K562 (cell line): ENCODE measurements at regions not wholly inside any gene's neighbourhood (a gene's known extent, or its start where the extent isn't known, plus 50 kb on each side); places are given as distances from the start of the nearest gene placed in this dataset.

Source experiments
- ATAC-seq: fragments of 200-7000 bp; cut with Tn5 transposase; 3 replicates; pipeline ENCODE4 v1.9.1; 2020; ENCODE audit warnings: moderate library complexity
- BruUV-seq: library from RNA; stranded (reverse); fragments of 400-500 nt; replicated peaks from 2 replicates; lab custom pipeline; 2021; lab: Mats Ljungman, UMichigan
- CTCF ChIA-PET: fragments of 300-600 bp; formaldehyde crosslinking; extraction: SDS; loops from one replicate; lab custom pipeline; 2021; ENCODE audit warnings: low intra/inter-chr PET ratio; lab: Yijun Ruan, JAX
- POLR2A ChIA-PET: fragments of 300-600, 350-650 bp; sonication (Branson Sonifier 250); formaldehyde crosslinking; extraction: SDS; loops from one replicate; lab custom pipeline; 2021; ENCODE audit warnings: antibody characterized with exemption, inconsistent platforms; lab: Yijun Ruan, JAX
- DNase-seq, 4 experiments: peaks; one replicate each; pipeline versions ENCODE4 v3.0.0 to v3.0.0-alpha.2; 2011 to 2018; ENCODE audit warnings: low spot score in 3 of 4, mixed read lengths in 3 of 4; ENCODE audit errors: extremely low read depth in 1 of 4
- FAIRE-seq: peaks from 2 replicates; lab custom pipeline; 2011; peaks lifted over from hg19 to GRCh38; lab: Jason Lieb, UNC
- H2AFZ ChIP-seq: 2 replicates; pipeline ENCODE4 v1.6.0; 2011; ENCODE audit warnings: low read depth, low read length, control low read depth, inconsistent platforms
- H3K27ac ChIP-seq: fragments of 200-600 bp; 3 replicates; pipeline ENCODE4 v1.8.0; 2011; ENCODE audit warnings: low read depth, mild to moderate bottlenecking, control low read depth, inconsistent platforms, low read length, moderate library complexity, mixed read lengths; ENCODE audit errors: extremely low read depth
- H3K27me3 ChIP-seq, 2 experiments: fragments of 300-600 bp in 1 of 2; 2 replicates in 1 of 2; 3 replicates in 1 of 2; pipeline versions ENCODE4 v1.6.0 to v1.8.0; 2011; ENCODE audit warnings: inconsistent platforms in 2 of 2, low read length in 2 of 2, mild to moderate bottlenecking in 1 of 2, mixed read lengths in 1 of 2, moderate library complexity in 1 of 2; ENCODE audit not compliant: control insufficient read depth in 2 of 2, insufficient read depth in 2 of 2
- H3K36me3 ChIP-seq: fragments of 300-600 bp; 3 replicates; pipeline ENCODE4 v1.8.0; 2011; ENCODE audit warnings: mild to moderate bottlenecking, low read length, inconsistent platforms; ENCODE audit not compliant: control insufficient read depth, insufficient read depth
- H3K4me1 ChIP-seq, 2 experiments: fragments of 200-600 bp in 1 of 2; replicated peaks in 1 of 2; 2 replicates in 1 of 2; 3 replicates in 1 of 2; pipeline versions ENCODE4 v1.5.1 to v1.8.0; 2011; ENCODE audit warnings: inconsistent platforms in 2 of 2, low read length in 2 of 2, mild to moderate bottlenecking in 1 of 2, mixed read lengths in 1 of 2, moderate library complexity in 1 of 2; ENCODE audit not compliant: control insufficient read depth in 2 of 2, insufficient read depth in 2 of 2
- H3K4me2 ChIP-seq: 2 replicates; pipeline ENCODE4 v1.6.1; 2011; ENCODE audit warnings: low read length, control low read depth, inconsistent platforms, mixed read lengths; ENCODE audit not compliant: insufficient read depth
- H3K4me3 ChIP-seq: fragments of 200-600 bp; sonication (generic), shearing (Covaris generic); 2 replicates; pipeline ENCODE4 v1.5.1; 2016; ENCODE audit warnings: control low read depth, inconsistent platforms
- H3K79me2 ChIP-seq: fragments of 200-600 bp; 3 replicates; pipeline ENCODE4 v1.8.0; 2011; ENCODE audit warnings: low read length, inconsistent platforms; ENCODE audit not compliant: control insufficient read depth, insufficient read depth
- H3K9ac ChIP-seq, 2 experiments: 2 replicates each; pipeline versions ENCODE4 v1.6.0 to v1.6.1; 2011; ENCODE audit warnings: low read depth in 2 of 2, low read length in 2 of 2, control low read depth in 1 of 2, inconsistent platforms in 1 of 2, mild to moderate bottlenecking in 1 of 2, mixed read lengths in 1 of 2; ENCODE audit not compliant: insufficient read depth in 1 of 2
- H3K9me1 ChIP-seq: one replicate; pipeline ENCODE4 v1.6.0; 2011; ENCODE audit warnings: inconsistent platforms, mild to moderate bottlenecking, low read length, moderate library complexity; ENCODE audit not compliant: control insufficient read depth, insufficient read depth
- H3K9me3 ChIP-seq: replicated peaks from 2 replicates; pipeline ENCODE4 v1.5.1; 2011; ENCODE audit warnings: low read depth, low read length, inconsistent platforms; ENCODE audit not compliant: control insufficient read depth, insufficient read depth
- H4K20me1 ChIP-seq: replicated peaks from 2 replicates; pipeline ENCODE4 v1.6.1; 2011; ENCODE audit warnings: low read length, inconsistent platforms, mixed read lengths; ENCODE audit not compliant: control insufficient read depth, insufficient read depth
- AFF4 ChIP-seq: sonication (generic); formaldehyde crosslinking; IDR thresholded peaks from 2 replicates; pipeline ENCODE4 v1.8.0; 2023; ENCODE audit warnings: mild to moderate bottlenecking, missing genetic modification reagents
- CSDE1 ChIP-seq, 2 experiments: fragments of 450-650 bp; IDR thresholded peaks; 2 replicates each; pipeline ENCODE4 v1.6.1; 2016; ENCODE audit warnings: mild to moderate bottlenecking in 1 of 2
- GTF2B ChIP-seq: IDR thresholded peaks from 2 replicates; pipeline ENCODE4 v1.6.1; 2011; ENCODE audit not compliant: insufficient read length; ENCODE audit errors: extremely low read depth
- SAP30 ChIP-seq: fragments of 200-600 bp; sonication (generic); IDR thresholded peaks from 2 replicates; pipeline ENCODE4 v1.6.1; 2012; ENCODE audit warnings: borderline replicate concordance, low read depth, mild to moderate bottlenecking, moderate library complexity, low read length, control low read depth, inconsistent platforms; ENCODE audit not compliant: insufficient read depth, poor library complexity, severe bottlenecking
- ZC3H8 ChIP-seq: fragments of 450-650 bp; IDR thresholded peaks from 2 replicates; pipeline ENCODE4 v1.6.1; 2017
- ZNF140 ChIP-seq: fragments of 250-450 bp; sonication (Bioruptor Pico); IDR thresholded peaks from 2 replicates; pipeline ENCODE4 v1.8.0; 2021; ENCODE audit warnings: moderate library complexity, mild to moderate bottlenecking, inconsistent platforms
- WGBS: fragments of 100-300 bp; shearing (Covaris generic); methylation state at CpG from one replicate; pipeline ENCODE4 v1.1.6; 2016; ENCODE audit warnings: low coverage, mixed read lengths; ENCODE audit not compliant: insufficient coverage; ENCODE audit errors: missing lambda C conversion rate; 5-methylcytosine and 5-hydroxymethylcytosine counted together
- in situ Hi-C: fragments of 300-500 bp; cut with MboI; formaldehyde crosslinking; loops from 4 replicates; pipeline ENCODE4 v1.15.0; 2018; ENCODE audit warnings: inconsistent platforms, mixed read lengths
- intact Hi-C: fragments of 100-400 bp; cut with micrococcal nuclease; formaldehyde crosslinking; loops from 2 replicates; pipeline ENCODE4 v1.14.2; 2022
- TF ChIP-seq, protein P1 (sequence below): fragments of 250-450 bp; sonication (Bioruptor Pico); IDR thresholded peaks from 2 replicates; pipeline ENCODE4 v1.4.0; 2020; ENCODE audit warnings: borderline replicate concordance
- TF ChIP-seq, protein P2 (sequence below), 3 experiments: IDR thresholded peaks in 2 of 3; conservative IDR thresholded peaks in 1 of 3; 2 replicates each; pipeline ENCODE4 v1.5.1; 2011 to 2012; ENCODE audit warnings: low read length in 3 of 3, mild to moderate bottlenecking in 3 of 3, control low read depth in 2 of 3, improper control_type of control experiment in 1 of 3, inconsistent platforms in 1 of 3, low read depth in 1 of 3, mixed read lengths in 1 of 3, moderate library complexity in 1 of 3; ENCODE audit not compliant: insufficient read depth in 2 of 3
- TF ChIP-seq, protein P3 (sequence below): fragments of 150-350 bp; IDR thresholded peaks from 2 replicates; pipeline ENCODE4 v1.6.1; 2014; ENCODE audit warnings: low read depth, mild to moderate bottlenecking, low read length, borderline replicate concordance
- TF ChIP-seq, protein P4 (sequence below): fragments of 250-450 bp; sonication (Bioruptor Pico); IDR thresholded peaks from 2 replicates; pipeline ENCODE4 v1.6.1; 2021; ENCODE audit warnings: mild to moderate bottlenecking

GRCh38 chr5:161765611-161766010 lies 80.1 kb downstream of the GABRA6 start:
- no peaks in the 10 kb centered on the region for H3K27me3 ChIP-seq
- no peak for DNase-seq
- POLR2A ChIA-PET, result no interaction called here
- no peak overlapping the region for H3K27ac ChIP-seq
- intact Hi-C loops (no loop called here), in situ Hi-C loops (no loop called here)
- CTCF ChIA-PET, result no interaction called here
- H3K4me1 ChIP-seq, result no peaks in the 10 kb centered on the region
- no peak for FAIRE-seq
- H3K79me2 ChIP-seq, result no peaks in the 10 kb centered on the region
- H3K4me3 ChIP-seq, result no peak overlapping the region
- H3K36me3 ChIP-seq, result no peaks in the 10 kb centered on the region
- H4K20me1 ChIP-seq, result no peaks in the 10 kb centered on the region
- no peaks in the 10 kb centered on the region for H3K9me3 ChIP-seq
- no peak overlapping the region for H3K9ac ChIP-seq
- WGBS, result 3% methylated on average over 2 of the region's 2 CpGs
- H3K9me1 ChIP-seq, result no peaks in the 10 kb centered on the region
- no peak overlapping the region for H2AFZ ChIP-seq
- no TSS peak for BruUV-seq
- no peak overlapping the region for H3K4me2 ChIP-seq
- ATAC-seq, result no peak
- TF ChIP-seq, protein P1, sequence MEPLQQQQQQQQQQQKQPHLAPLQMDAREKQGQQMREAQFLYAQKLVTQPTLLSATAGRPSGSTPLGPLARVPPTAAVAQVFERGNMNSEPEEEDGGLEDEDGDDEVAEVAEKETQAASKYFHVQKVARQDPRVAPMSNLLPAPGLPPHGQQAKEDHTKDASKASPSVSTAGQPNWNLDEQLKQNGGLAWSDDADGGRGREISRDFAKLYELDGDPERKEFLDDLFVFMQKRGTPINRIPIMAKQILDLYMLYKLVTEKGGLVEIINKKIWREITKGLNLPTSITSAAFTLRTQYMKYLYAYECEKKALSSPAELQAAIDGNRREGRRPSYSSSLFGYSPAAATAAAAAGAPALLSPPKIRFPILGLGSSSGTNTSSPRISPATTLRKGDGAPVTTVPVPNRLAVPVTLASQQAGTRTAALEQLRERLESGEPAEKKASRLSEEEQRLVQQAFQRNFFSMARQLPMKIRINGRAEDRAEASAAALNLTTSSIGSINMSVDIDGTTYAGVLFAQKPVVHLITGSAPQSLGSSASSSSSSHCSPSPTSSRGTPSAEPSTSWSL, result no peak
- TF ChIP-seq AFF4 (CRISPR knock-in tag) (no peak), ZC3H8 (no peak), SAP30 (no peak), GTF2B (no peak), CSDE1 (IDR thresholded peaks at IDR 0.05) (no peak), ZNF140 (CRISPR knock-in tag) (no peak)
- TF ChIP-seq, protein P2, sequence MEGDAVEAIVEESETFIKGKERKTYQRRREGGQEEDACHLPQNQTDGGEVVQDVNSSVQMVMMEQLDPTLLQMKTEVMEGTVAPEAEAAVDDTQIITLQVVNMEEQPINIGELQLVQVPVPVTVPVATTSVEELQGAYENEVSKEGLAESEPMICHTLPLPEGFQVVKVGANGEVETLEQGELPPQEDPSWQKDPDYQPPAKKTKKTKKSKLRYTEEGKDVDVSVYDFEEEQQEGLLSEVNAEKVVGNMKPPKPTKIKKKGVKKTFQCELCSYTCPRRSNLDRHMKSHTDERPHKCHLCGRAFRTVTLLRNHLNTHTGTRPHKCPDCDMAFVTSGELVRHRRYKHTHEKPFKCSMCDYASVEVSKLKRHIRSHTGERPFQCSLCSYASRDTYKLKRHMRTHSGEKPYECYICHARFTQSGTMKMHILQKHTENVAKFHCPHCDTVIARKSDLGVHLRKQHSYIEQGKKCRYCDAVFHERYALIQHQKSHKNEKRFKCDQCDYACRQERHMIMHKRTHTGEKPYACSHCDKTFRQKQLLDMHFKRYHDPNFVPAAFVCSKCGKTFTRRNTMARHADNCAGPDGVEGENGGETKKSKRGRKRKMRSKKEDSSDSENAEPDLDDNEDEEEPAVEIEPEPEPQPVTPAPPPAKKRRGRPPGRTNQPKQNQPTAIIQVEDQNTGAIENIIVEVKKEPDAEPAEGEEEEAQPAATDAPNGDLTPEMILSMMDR (IDR thresholded peaks at IDR 0.05 in 2 of 3, conservative IDR thresholded peaks at IDR 0.05 in 1 of 3; ENCODE audit: insufficient read depth in 2 of 3, low read depth in 1 of 3, low read length in 3 of 3), result no peak
- TF ChIP-seq, protein P3, sequence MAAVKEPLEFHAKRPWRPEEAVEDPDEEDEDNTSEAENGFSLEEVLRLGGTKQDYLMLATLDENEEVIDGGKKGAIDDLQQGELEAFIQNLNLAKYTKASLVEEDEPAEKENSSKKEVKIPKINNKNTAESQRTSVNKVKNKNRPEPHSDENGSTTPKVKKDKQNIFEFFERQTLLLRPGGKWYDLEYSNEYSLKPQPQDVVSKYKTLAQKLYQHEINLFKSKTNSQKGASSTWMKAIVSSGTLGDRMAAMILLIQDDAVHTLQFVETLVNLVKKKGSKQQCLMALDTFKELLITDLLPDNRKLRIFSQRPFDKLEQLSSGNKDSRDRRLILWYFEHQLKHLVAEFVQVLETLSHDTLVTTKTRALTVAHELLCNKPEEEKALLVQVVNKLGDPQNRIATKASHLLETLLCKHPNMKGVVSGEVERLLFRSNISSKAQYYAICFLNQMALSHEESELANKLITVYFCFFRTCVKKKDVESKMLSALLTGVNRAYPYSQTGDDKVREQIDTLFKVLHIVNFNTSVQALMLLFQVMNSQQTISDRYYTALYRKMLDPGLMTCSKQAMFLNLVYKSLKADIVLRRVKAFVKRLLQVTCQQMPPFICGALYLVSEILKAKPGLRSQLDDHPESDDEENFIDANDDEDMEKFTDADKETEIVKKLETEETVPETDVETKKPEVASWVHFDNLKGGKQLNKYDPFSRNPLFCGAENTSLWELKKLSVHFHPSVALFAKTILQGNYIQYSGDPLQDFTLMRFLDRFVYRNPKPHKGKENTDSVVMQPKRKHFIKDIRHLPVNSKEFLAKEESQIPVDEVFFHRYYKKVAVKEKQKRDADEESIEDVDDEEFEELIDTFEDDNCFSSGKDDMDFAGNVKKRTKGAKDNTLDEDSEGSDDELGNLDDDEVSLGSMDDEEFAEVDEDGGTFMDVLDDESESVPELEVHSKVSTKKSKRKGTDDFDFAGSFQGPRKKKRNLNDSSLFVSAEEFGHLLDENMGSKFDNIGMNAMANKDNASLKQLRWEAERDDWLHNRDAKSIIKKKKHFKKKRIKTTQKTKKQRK, result no peak
- TF ChIP-seq, protein P4, sequence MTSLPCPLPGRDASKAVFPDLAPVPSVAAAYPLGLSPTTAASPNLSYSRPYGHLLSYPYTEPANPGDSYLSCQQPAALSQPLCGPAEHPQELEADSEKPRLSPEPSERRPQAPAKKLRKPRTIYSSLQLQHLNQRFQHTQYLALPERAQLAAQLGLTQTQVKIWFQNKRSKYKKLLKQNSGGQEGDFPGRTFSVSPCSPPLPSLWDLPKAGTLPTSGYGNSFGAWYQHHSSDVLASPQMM, result no peak
